ENCODE measurements at regions not wholly inside any gene's neighbourhood (a gene's known extent, or its start where the extent isn't known, plus 50 kb on each side); places are given as distances from the start of the nearest gene placed in this dataset.

- TF ChIP-seq CTCF (conservative IDR thresholded peaks at IDR 0.05; ENCODE audit: low read length) = no peak
- no peak overlapping the region for H3K4me3 ChIP-seq (ENCODE audit: low read length)
- no peak for DNase-seq (ENCODE audit: low read depth)
These were observed 332.2 kb downstream of the GASK1B start for GRCh38 chr4:157840648-157841047.

GRCh38 chr4:157840034-157840433, 332.8 kb downstream of the GASK1B start:
- no peak for TF ChIP-seq CTCF (conservative IDR thresholded peaks at IDR 0.05; ENCODE audit: low read length)
- H3K4me3 ChIP-seq (ENCODE audit: low read length) = no peak overlapping the region
- no peak for DNase-seq (ENCODE audit: low read depth)

GRCh38 chr4:157838366-157838765, 334.5 kb downstream of the GASK1B start:
- no peak overlapping the region for H3K4me3 ChIP-seq (ENCODE audit: low read length)
- no peak for TF ChIP-seq CTCF (conservative IDR thresholded peaks at IDR 0.05; ENCODE audit: low read length)
- no peak for DNase-seq (ENCODE audit: low read depth)

- no peak overlapping the region for H3K4me3 ChIP-seq (ENCODE audit: low read length)
- no peak for TF ChIP-seq CTCF (conservative IDR thresholded peaks at IDR 0.05; ENCODE audit: low read length)
- no peak for DNase-seq (ENCODE audit: low read depth)
These were observed 335.6 kb downstream of the GASK1B start for GRCh38 chr4:157837071-157837703.

- TF ChIP-seq CTCF (conservative IDR thresholded peaks at IDR 0.05; ENCODE audit: low read length) = no peak
- no peak overlapping the region for H3K4me3 ChIP-seq (ENCODE audit: low read length)
- DNase-seq (ENCODE audit: low read depth) = no peak
These were observed 340.2 kb downstream of the GASK1B start for GRCh38 chr4:157832596-157832995.

GRCh38 chr4:157824021-157824420, 348.8 kb downstream of the GASK1B start:
- TF ChIP-seq CTCF (conservative IDR thresholded peaks at IDR 0.05; ENCODE audit: low read length) = no peak
- H3K4me3 ChIP-seq (ENCODE audit: low read length) = no peak overlapping the region
- DNase-seq (ENCODE audit: low read depth) = no peak

- no peak for TF ChIP-seq CTCF (conservative IDR thresholded peaks at IDR 0.05; ENCODE audit: low read length)
- no peak for DNase-seq (ENCODE audit: low read depth)
- H3K4me3 ChIP-seq (ENCODE audit: low read length) = no peak overlapping the region
These were observed 351.0 kb downstream of the GASK1B start for GRCh38 chr4:157821814-157822213.

All from AG10803 (cell line).